ENCODE measurements at regions not wholly inside any gene's neighbourhood (a gene's known extent, or its start where the extent isn't known, plus 50 kb on each side); places are given as distances from the start of the nearest gene placed in this dataset.

DNA sequence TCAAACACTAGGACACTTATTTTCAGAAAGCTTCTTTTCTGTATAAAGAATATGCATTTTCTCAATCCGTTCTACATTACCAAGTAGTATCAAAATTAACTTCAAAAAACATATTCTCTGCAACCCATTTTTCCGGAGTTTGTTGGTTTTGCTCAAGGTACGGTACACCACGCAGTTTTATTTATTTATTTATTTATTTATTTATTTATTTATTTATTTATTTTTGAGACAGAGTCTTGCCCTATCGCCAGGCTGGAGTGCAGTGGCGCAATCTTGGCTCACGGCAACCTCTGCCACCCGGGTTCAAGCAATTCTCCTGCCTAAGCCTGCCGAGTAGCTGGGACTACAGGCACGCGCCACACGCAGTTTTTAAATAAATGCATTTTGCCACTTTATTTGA lies 900.3 kb downstream of the CBLN2 start:
- H3K4me1 Mint-ChIP-seq = no peaks in the 10 kb centered on the region
- H3K27me3 Mint-ChIP-seq = no peaks in the 10 kb centered on the region
- no peak for DNase-seq
- ChIA-PET CTCF (no interaction called here), POLR2A (no interaction called here)
- no peak overlapping the region for H3K27ac Mint-ChIP-seq
- H3K4me3 Mint-ChIP-seq = no peak overlapping the region
- H3K9me3 Mint-ChIP-seq = no peaks in the 10 kb centered on the region
- no peaks in the 10 kb centered on the region for H3K36me3 Mint-ChIP-seq (ENCODE audit: low read depth)

DNA sequence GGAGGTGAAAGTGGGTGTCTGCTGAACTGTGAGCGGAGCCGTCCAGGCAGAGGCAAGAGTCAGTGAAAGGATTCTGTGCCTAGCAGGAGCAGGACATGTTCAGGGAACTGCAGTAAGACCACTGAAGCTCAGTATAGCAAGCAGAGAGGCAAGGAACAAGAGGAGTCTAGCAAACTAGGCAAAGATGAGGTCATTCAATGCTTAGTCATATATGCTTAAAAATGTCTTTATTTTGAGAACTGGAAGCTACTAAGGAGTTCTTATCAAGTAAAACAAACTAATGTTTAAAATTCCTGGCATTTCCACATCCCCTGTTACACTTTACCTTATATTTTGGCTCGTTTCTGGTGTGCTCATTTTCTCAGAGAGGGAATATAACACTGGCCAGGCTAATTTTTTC lies 913.4 kb downstream of the CBLN2 start:
- Mint-ChIP-seq H3K27me3 (no peaks in the 10 kb centered on the region), H3K4me1 (no peaks in the 10 kb centered on the region), H3K27ac (no peak overlapping the region), H3K36me3 (ENCODE audit: low read depth) (no peaks in the 10 kb centered on the region), H3K4me3 (no peak overlapping the region), H3K9me3 (peaks cover 4% of the 10 kb centered on the region)
- CTCF ChIA-PET = no interaction called here
- DNase-seq = no peak
- POLR2A ChIA-PET = no interaction called here

DNA sequence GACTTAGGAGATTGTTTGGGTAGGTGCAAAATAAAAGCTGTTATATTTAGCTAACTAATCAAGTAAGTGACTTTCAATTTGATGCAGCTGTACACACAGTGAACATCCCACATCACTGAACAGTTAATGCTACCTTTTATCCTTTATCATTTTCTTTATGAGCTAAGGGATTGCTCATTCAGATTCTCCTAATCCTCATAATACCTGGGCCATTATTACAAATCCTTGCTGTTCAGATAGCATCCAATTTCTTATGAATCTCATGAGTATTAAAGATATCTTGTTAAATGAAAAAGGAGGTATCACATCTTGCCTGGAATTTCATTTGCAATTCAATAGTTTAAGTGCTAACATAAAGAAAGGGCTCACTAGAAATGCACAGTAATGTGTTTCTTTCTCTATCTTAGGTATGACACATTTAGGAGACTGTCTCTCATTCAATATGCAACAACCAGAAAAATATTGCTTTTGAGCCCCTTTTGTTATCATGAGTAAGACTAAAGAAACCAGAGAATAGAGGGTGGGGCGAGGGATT lies 918.5 kb downstream of the CBLN2 start:
- Mint-ChIP-seq H3K36me3 (ENCODE audit: low read depth) (no peaks in the 10 kb centered on the region), H3K27me3 (no peaks in the 10 kb centered on the region), H3K4me1 (no peaks in the 10 kb centered on the region), H3K4me3 (no peak overlapping the region), H3K27ac (no peak overlapping the region), H3K9me3 (peaks cover 14% of the 10 kb centered on the region)
- DNase-seq = no peak
- POLR2A ChIA-PET = no interaction called here
- CTCF ChIA-PET = no interaction called here

DNA sequence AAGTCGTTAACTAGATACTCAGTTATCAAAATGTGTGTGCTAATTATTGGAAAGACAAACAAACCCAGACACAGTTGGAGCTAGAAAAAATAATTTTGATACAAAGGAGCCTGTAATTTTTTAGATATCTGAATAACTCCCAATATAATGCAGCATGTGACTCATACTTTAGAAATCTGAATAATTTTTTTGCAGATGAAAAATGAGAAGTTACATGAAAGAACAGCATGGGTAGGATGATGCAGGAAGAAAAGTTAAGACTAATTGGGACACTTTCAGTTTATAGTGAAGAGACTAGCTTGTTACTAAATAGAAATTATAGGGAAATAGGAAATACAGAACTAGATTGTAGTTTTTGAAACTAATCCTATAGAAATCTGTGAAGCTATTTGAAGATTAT lies 945.8 kb downstream of the CBLN2 start:
- Mint-ChIP-seq H3K9me3 (peaks cover 2% of the 10 kb centered on the region), H3K4me3 (no peak overlapping the region), H3K4me1 (no peaks in the 10 kb centered on the region), H3K36me3 (ENCODE audit: low read depth) (no peaks in the 10 kb centered on the region), H3K27ac (no peak overlapping the region), H3K27me3 (no peaks in the 10 kb centered on the region)
- DNase-seq = no peak
- CTCF ChIA-PET = no interaction called here
- POLR2A ChIA-PET = no interaction called here

DNA sequence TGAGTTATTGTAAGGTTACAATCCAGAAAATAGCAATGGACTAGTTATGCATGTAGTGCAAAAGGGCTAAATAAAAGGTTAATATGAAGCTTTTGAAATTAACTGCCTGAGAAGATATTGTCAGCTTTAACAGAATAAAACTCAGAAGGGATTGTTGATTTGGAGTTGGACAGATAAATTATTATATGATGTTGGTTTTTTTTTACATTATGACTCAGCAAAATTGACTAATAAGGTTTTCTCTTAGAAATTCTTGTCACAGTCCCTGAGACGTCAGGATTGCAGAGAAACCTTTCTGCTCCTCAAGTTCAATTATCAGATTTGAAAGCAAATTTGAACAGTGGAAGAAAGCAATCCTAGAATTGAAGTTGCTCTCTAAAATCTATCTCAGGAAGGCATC lies 946.9 kb downstream of the CBLN2 start:
- CTCF ChIA-PET = no interaction called here
- peaks cover 2% of the 10 kb centered on the region for H3K9me3 Mint-ChIP-seq

DNA sequence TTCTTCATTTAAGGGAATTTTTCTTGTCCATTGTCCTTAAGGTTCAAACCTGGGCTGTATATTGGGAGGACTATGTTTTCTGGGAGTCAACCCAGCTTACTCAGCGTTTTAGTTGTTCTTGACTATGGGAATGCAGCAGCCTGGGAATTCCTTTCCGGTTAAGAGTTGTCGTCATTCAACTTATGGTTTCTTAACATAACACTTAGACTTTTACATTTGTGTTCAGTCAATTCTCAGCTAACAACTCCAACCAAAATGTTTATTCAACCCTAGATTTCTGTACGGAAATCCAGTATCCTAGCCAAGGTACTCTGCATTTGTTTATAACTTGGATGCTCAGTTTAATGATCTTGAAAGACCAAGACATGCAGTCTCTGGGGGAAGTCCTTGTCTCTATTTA lies 960.9 kb downstream of the CBLN2 start:
- ChIA-PET CTCF (no interaction called here), POLR2A (no interaction called here)
- no peak for DNase-seq
- Mint-ChIP-seq H3K4me3 (no peak overlapping the region), H3K9me3 (no peaks in the 10 kb centered on the region), H3K4me1 (no peaks in the 10 kb centered on the region), H3K36me3 (ENCODE audit: low read depth) (no peaks in the 10 kb centered on the region), H3K27ac (no peak overlapping the region), H3K27me3 (no peaks in the 10 kb centered on the region)

More for the DNA sequence above, 946.9 kb downstream of the CBLN2 start:
- H3K27ac Mint-ChIP-seq = no peak overlapping the region
- no peaks in the 10 kb centered on the region for H3K27me3 Mint-ChIP-seq
- H3K4me1 Mint-ChIP-seq = no peaks in the 10 kb centered on the region
- no peak overlapping the region for H3K4me3 Mint-ChIP-seq
- no peak for DNase-seq
- H3K36me3 Mint-ChIP-seq (ENCODE audit: low read depth) = no peaks in the 10 kb centered on the region
- POLR2A ChIA-PET = no interaction called here

DNA sequence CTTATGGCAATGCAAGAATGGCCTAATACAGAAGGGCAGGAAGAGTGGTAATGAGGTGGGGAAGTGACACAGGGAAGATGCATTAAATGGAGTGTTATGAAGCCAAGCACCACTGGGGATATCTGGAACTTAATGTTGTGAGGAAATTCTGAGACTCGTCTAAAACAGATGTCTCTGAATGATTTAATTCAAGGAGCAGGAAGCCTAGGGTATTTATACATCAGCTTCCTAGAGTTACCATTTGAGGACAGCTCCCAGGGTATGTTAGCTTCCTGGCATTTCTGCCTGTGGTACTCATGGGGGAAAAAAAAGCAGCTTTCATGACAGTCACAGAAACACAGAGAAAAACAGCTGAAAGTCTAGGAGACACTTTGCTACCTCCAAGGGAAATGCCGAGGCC lies 989.5 kb downstream of the CBLN2 start:
- Mint-ChIP-seq H3K4me1 (no peaks in the 10 kb centered on the region), H3K27ac (no peak overlapping the region), H3K36me3 (ENCODE audit: low read depth) (no peaks in the 10 kb centered on the region), H3K9me3 (peaks cover 15% of the 10 kb centered on the region), H3K27me3 (no peaks in the 10 kb centered on the region), H3K4me3 (no peak overlapping the region)
- ChIA-PET CTCF (no interaction called here), POLR2A (no interaction called here)
- DNase-seq = no peak

DNA sequence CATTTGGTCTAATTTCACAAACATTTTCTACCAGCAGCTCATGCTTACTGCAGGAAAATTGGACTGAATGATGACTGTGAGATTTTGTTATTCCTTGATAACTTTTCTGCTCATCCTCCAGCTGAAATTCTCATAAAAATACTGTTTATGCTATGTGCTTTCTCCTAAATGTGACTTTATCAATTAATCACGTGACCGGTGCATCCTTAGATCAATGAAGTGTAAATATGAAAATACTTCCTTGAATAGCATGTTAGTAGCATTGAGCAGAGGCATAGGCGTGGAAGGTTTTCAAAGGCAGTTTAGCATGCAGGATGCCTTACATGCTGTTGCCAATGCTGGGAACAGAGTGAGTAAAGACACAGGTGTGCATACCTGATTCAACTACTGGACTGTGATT lies 1002.5 kb downstream of the CBLN2 start:
- Mint-ChIP-seq H3K36me3 (ENCODE audit: low read depth) (no peaks in the 10 kb centered on the region), H3K4me3 (no peak overlapping the region), H3K9me3 (peaks cover 15% of the 10 kb centered on the region), H3K27me3 (no peaks in the 10 kb centered on the region), H3K27ac (no peak overlapping the region), H3K4me1 (no peaks in the 10 kb centered on the region)
- no peak for DNase-seq
- ChIA-PET POLR2A (no interaction called here), CTCF (no interaction called here)

DNA sequence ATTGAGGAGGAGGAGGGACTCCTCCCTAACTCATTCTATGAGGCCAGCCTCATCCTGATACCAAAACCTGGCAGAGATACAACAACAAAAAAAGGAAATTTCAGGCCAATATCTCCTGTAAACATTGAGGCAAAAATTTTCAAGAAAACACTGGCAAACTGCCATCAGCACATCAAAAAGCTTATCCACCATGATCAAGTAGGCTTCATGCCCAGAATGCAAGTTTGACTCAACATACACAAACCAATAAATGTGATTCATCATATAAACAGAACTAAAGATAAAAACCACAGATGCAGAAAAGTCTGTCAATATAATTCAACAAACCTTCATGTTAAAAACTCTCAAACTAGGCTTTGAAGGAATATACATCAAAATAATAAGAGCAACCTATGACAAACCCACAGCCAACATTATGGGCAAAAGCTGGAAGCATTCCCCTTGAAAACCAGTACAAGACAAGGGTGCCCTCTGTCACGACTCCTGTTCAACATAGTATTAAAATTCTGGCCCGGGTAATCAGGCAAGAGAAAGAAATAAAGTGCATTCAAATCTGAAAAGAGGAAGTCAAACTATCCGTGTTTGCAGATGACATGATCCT lies 1014.3 kb downstream of the CBLN2 start:
- ChIA-PET POLR2A (no interaction called here), CTCF (no interaction called here)
- no peak for DNase-seq
- Mint-ChIP-seq H3K27me3 (no peaks in the 10 kb centered on the region), H3K9me3 (peaks cover 4% of the 10 kb centered on the region), H3K4me3 (no peak overlapping the region), H3K4me1 (no peaks in the 10 kb centered on the region), H3K36me3 (ENCODE audit: low read depth) (no peaks in the 10 kb centered on the region), H3K27ac (no peak overlapping the region)

DNA sequence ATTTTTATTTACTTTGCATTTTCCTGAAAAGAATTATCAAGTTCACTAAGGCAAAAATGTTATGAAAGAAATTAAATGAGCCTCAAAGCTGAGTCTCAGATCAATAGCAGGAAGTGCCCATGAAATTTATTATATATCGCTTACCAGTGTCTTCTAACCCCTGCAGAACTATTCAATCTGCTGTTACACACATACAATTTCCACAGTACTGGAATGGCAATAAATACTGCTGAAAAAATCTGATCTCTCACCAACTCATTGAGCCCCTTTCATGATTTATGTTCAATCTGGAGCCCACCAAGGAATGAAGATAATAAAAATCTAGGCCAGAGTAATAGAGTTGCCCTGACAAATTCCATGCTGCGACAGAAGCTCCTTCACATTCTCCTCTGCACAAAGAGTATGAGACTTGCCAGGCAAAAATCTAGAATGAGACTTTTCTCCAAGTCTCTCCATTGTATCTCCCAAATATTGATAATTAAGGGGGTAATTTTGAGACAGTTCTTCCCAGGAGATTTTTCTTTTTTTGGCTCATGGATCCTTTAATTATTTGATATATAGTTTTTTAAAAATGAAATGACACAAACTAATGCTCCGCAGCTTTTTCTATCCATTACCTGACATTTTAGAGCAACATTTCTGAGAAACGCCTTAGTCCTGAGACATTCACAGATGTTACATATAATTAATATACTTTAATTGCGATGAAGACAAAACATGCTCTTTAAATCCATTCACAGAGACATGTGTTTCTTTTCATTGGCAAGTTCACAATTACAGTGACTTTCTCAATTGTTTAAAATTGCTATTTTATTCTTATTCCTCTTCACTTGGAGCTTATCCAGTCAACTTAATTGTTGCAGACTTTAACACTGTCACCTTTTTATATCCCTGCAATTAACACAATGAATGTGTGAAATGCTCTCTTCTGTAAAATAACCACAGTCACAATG lies 1020.4 kb downstream of the CBLN2 start:
- Mint-ChIP-seq H3K27me3 (no peaks in the 10 kb centered on the region), H3K9me3 (peaks cover 6% of the 10 kb centered on the region), H3K4me3 (no peak overlapping the region), H3K27ac (no peak overlapping the region), H3K4me1 (no peaks in the 10 kb centered on the region), H3K36me3 (ENCODE audit: low read depth) (no peaks in the 10 kb centered on the region)
- ChIA-PET CTCF (no interaction called here), POLR2A (no interaction called here)
- DNase-seq = no peak

DNA sequence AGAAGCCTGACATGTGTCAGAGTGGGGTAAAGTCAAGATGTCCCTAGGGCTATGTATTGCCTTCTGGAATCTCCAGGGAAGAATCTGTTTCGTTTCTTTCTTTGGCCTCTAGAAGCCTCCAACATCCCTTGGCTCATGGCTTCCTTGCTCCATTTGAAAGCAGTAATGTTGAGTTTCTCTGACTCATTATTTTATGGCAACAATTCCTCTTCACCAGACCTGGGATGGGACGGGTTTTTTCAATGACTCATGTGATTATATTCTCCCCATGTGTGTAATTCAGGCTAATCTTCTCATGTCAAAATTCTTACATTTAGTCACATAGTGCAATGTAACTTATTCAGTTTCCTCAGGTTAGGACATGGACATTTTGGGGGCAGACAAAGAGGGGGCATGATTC lies 1038.6 kb downstream of the CBLN2 start:
- CTCF ChIA-PET = no interaction called here
- no peaks in the 10 kb centered on the region for H3K36me3 Mint-ChIP-seq (ENCODE audit: low read depth)
- H3K4me1 Mint-ChIP-seq = no peaks in the 10 kb centered on the region
- POLR2A ChIA-PET = no interaction called here
- peaks cover 18% of the 10 kb centered on the region for H3K9me3 Mint-ChIP-seq
- DNase-seq = no peak
- no peak overlapping the region for H3K27ac Mint-ChIP-seq
- no peak overlapping the region for H3K4me3 Mint-ChIP-seq
- no peaks in the 10 kb centered on the region for H3K27me3 Mint-ChIP-seq

DNA sequence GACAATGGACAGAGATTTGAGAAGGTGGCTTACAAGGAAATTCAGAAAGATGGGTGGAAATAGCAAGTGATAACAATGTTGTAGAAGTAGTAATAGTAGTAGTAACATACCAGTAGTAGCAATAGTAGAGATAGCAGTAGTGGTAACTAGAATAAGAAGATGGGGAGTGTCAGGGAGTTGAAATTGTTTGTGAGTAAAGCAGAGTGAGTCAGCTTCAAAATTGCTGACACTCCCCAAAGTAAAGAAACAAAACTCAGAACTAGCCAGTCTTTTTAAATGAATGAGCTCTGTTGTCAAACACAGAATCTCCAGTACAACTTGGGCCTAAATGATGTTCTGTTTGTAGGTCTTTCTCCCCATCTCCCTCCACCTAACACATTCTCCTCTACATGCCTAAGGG lies 1040.9 kb downstream of the CBLN2 start:
- H3K27me3 Mint-ChIP-seq = no peaks in the 10 kb centered on the region

DNA sequence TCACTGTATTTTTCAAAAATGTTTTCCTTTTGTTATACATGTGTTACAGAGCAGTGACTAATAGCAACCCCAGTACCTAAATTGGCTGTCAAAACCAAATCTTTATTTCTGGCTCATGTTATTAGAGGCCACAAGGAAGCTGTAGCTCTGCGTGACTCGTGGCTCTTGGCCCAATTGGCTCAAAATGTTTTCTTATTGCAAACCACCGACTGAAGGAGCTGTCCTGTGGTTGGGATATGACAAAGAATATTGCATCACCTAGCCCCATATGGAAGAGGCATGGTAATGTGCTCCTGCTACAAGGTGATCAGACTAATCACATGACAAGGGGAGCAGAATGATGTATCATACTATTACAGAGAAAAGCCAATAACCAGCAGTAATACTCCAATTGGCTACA lies 1058.5 kb downstream of the CBLN2 start:
- POLR2A ChIA-PET = no interaction called here
- no peaks in the 10 kb centered on the region for H3K27me3 Mint-ChIP-seq
- DNase-seq = no peak

More for the DNA sequence above, 1040.9 kb downstream of the CBLN2 start:
- POLR2A ChIA-PET = no interaction called here
- Mint-ChIP-seq H3K9me3 (peaks cover 16% of the 10 kb centered on the region), H3K36me3 (ENCODE audit: low read depth) (no peaks in the 10 kb centered on the region), H3K4me3 (no peak overlapping the region), H3K4me1 (no peaks in the 10 kb centered on the region), H3K27ac (no peak overlapping the region)
- no peak for DNase-seq
- CTCF ChIA-PET = no interaction called here

More for the DNA sequence above, 1058.5 kb downstream of the CBLN2 start:
- no peak overlapping the region for H3K4me3 Mint-ChIP-seq
- peaks cover 10% of the 10 kb centered on the region for H3K9me3 Mint-ChIP-seq
- no peaks in the 10 kb centered on the region for H3K4me1 Mint-ChIP-seq
- CTCF ChIA-PET = no interaction called here
- no peak overlapping the region for H3K27ac Mint-ChIP-seq
- no peaks in the 10 kb centered on the region for H3K36me3 Mint-ChIP-seq (ENCODE audit: low read depth)
